NK-92 (cell line): ENCODE measurements at regions not wholly inside any gene's neighbourhood (a gene's known extent, or its start where the extent isn't known, plus 50 kb on each side); places are given as distances from the start of the nearest gene placed in this dataset.
"Not testable (repeated sequence)": the region's sequence is repeated elsewhere in the genome, so short reads cannot be mapped to it uniquely, and the experiment has no call there.

Source experiments
- DNase-seq: peaks from one replicate; lab custom pipeline; 2025; ENCODE audit not compliant: unreplicated experiment; lab: John Stamatoyannopoulos, UW

- DNase-seq, result no peak
Measured at GRCh38 chr1:70553567-70553956, 142.5 kb downstream of the CTH start.

- no peak for DNase-seq
Measured at GRCh38 chr1:70554341-70554740, 143.3 kb downstream of the CTH start.

- DNase-seq, result no peak
Measured at GRCh38 chr1:70556541-70556940, 145.5 kb downstream of the CTH start.

DNA sequence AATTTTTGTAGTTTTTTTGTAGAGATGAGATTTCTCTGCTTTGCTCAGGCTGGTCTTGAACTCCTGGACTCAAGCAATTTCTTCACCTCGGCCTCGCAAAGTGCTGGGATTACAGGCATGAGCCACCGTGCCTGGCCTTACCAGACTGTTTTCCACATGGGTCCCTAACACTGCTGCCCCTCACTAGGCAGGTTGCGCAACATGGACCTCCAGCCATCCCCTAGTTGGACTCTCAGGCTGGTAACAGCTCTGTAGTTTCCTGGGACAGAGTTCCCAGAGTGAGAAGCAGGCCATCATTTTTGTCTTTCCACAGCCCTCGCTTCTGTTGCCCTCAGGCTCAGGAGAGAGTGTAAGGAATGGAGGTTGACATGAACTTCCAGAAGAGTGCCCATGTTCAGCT lies 156.1 kb downstream of the CTH start:
- DNase-seq, result no peak

GRCh38 chr1:70571191-70571590 lies 160.1 kb downstream of the CTH start:
- no peak for DNase-seq

GRCh38 chr1:70573317-70573843 lies 162.3 kb downstream of the CTH start:
- DNase-seq, result no peak

DNA sequence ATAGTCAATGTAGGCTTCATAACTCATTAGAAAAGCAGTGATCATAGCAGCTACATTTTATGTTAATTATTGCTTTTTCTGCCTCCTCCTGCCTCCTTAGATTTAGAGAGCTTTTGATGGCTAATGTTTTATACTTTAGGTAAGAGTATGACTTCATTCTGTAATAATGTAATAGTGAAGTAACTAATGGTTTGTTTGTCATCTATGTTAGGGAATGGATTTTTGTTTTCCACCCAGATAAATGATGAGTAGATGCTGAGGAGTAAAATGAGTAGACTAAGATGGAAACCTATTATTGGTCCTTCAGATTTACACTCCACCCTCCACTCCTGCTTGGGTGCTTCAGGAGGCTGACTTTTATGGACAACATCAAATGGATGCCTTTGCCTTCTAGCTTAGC lies 170.6 kb downstream of the CTH start:
- no peak for DNase-seq

DNA sequence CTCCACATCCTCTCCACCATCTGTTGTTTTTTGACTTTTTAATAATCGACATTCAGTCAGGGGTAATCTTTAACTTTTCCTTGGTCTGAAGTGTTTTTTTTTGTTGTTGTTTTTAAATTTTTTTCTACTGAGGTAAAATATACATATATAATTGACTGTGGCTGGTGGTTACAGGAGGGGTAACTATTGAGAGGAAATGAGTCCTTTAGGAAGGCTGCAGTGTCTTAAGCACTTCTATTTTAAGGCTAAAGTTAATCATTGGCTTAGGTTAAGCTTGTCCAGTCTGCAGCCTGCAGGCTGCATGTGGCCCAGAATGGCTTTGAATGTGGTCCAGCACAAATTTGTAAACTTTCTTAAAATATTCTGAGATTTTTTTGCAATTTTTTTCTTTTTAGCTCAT lies 172.5 kb downstream of the CTH start:
- DNase-seq, result no peak

- DNase-seq, result no peak
Measured at GRCh38 chr1:70586046-70586445, 175.0 kb downstream of the CTH start.

GRCh38 chr1:70587872-70588366 lies 176.9 kb downstream of the CTH start:
- no peak for DNase-seq

GRCh38 chr1:70593551-70593950 lies 182.5 kb downstream of the CTH start:
- not testable (repeated sequence) for DNase-seq

DNA sequence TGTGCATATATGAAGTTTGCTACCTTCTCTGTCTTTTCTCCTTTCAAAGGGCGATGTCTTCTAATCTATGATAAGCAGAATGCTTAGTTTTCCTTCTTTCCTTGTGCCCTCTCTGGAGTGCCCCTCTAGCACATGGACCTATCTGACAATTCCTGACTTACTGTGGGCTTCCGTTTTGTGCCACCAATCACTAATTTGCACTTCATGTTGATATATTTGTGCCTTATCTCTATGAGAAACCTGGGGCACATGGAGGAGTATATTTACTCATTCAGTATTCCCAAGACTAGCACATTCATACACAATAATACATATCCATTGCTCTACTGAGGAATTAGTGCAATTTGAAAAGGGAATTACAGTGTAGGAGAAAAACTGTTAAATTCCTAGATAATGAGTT lies 197.7 kb downstream of the CTH start:
- DNase-seq, result no peak

DNA sequence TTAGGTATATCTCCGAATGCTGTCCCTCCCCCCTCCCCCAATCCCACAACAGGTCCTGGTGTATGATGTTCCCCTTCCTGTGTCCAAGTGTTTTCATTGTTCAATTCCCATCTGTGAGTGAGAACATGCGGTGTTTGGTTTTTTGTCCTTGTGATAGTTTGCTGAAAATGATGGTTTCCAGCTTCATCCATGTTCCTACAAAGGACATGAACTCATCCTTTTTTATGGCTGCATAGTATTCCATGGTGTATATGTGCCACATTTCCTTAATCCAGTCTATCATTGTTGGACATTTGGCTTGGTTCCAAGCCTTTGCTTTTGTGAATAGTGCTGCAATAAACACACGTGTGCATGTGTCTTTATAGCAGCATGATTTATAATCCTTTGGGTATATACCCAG lies 199.1 kb downstream of the CTH start:
- not testable (repeated sequence) for DNase-seq

DNA sequence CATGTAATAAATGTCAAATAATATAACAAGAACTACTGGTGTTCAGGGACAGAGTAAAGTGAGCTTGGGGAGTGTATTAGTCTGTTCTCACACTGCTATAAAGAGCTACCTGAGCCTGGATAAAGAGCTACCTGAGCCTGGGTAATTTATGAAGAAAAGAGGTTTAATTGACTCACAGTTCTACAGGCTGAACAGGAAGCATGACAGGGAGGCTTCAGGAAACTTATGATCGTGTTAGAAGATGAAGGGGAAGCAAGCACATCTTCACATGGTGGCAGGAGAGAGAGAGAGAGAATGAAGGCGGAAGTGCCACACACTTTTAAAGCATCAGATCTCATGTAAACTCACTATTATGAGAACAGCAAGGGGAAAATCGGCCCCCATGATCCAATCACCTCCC lies 205.9 kb downstream of the CTH start:
- no peak for DNase-seq

- no peak for DNase-seq
Measured at GRCh38 chr1:70617728-70618127, 206.7 kb downstream of the CTH start.

GRCh38 chr1:70627910-70628309 lies 216.8 kb downstream of the CTH start:
- DNase-seq, result no peak

DNA sequence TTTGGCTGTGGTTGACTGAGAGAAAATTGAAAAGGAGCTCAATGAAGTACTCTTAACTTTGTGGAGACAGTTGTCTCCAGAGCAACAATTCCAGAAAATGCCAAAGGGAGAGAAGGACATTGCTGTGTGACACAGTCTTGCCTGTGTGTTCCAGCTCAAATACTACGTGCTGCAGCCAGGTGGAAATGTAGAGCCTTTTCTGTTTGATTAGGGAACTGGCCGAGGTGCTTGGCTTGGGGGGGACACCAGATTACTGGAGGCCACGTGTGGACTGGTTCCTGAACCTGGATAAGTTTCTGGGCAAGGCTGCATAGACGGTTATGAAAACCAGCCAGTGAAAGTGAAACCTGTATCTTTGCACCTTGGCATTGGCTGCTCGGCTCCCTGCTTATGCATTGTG lies 217.9 kb downstream of the CTH start:
- no peak for DNase-seq

- DNase-seq, result no peak
Measured at GRCh38 chr1:70633004-70633403, 221.9 kb downstream of the CTH start.

DNA sequence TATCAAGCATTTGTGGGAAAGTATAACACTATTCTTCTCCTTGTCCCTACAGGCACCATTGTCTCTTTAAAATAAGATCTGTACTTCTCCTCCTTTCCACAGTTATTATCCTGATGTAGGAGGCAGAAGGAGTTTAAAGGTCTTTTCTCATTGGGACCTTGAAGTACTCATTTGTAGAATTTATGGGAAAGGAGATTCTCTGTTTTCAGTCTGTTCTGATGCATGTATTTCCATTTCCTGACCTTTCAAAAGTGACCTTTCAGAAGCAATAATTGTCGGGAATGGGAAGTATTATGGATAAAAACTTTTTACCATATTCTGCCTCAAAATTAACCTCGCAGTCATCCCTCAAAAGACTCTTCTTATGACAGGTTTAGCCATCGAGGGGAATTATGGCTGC lies 224.8 kb downstream of the CTH start:
- DNase-seq, result no peak

DNA sequence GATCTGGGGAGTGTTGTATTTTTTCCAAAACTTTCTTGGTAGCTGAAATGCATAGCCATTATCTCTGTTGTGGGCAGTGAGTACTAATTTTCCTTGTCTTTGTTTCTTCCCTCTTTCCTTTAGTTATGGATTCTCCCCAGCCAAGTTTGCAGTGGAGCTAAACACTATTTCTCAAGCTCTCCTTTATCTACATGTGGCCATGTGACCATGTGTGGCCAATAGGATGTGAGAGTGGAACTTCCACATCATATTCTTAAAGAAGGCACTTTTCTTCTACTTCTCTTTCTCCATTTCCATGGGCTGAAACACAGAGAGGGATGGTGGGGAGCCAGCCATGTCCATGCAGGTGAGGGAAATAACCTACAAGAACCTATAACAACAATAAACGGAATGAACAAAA lies 230.8 kb downstream of the CTH start:
- no peak for DNase-seq

DNA sequence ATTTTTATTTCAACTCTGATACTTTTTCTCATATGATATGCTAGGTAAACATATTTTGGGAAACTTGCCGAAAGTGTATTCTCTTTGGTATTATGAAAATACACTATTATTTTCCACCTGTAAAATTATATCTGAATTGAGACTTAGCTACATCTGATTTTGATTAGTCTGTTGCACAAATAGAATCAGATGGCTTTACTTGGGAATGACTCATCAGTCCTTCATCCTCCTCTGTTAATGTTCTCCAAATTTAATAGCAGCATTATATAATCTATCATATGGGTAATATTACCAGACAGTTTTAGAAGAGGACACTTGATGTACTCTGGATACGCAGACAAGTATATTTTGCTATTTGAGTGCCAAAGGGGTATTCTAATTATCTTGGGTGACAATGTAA lies 245.3 kb downstream of the CTH start:
- no peak for DNase-seq

- DNase-seq, result no peak
Measured at GRCh38 chr1:70659891-70660290, 248.8 kb downstream of the CTH start.

DNA sequence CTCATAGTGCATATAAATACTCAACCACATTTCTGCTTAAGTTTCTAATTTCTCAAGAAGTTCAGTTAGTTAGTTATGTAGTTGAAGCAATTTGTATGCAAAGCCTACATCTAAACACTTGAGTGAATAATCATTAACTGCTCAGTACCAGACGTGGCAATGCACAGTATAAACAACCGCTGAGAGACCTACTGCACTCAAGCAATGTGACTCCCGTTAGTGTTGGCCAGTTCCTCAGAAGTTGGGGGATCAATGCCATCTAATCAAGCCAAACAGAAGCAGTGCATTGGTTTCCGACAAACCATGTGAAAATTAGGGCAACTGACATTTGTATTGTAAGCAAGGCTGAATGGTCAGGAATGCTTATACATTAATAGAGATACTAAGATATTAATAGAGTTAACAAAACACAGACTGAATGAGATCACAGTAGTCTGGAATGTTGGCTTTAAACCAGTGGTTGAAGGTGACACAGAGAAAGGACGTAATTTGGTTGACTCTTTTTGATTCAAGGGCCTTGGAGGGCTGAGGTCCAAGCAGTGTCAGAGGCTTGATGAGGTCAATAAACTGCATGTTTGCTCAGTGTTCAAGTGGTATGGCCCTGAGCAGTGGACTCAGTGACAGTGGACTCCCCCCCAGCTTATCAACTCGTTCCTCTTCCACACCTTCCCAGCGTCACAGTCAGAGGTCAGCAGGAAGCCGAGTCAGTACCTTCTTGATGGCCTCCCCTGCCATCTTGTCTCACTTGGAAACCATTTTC lies 255.5 kb downstream of the CTH start:
- DNase-seq, result no peak
